ENCODE measurements at regions not wholly inside any gene's neighbourhood (a gene's known extent, or its start where the extent isn't known, plus 50 kb on each side); places are given as distances from the start of the nearest gene placed in this dataset.

GRCh38 chr12:88752183-88752582, 171.9 kb upstream of the KITLG start:
- TF ChIP-seq EZH2 (IDR thresholded peaks at IDR 0.05; ENCODE audit: low read length): no peak
- no peak for TF ChIP-seq CTCF (optimal IDR thresholded peaks at IDR 0.05 in 1 of 3, IDR thresholded peaks at IDR 0.05 in 1 of 3, conservative IDR thresholded peaks at IDR 0.05 in 1 of 3; ENCODE audit: extremely low read depth in 1 of 3, insufficient read depth in 2 of 3, low read length in 3 of 3)
